B cell (primary cell): ENCODE measurements at regions not wholly inside any gene's neighbourhood (a gene's known extent, or its start where the extent isn't known, plus 50 kb on each side); places are given as distances from the start of the nearest gene placed in this dataset.

Experiments used
- ATAC-seq: fragments of 200-7000 bp; cut with Tn5 transposase; one replicate; pipeline ENCODE4 v1.10.0; 2021; ENCODE audit warnings: low read depth, mild to moderate bottlenecking, moderate number of reproducible peaks, moderate library complexity
- CTCF ChIA-PET: fragments of 350-600 bp; sonication (Branson Sonifier 250); formaldehyde crosslinking; loops from one replicate; lab custom pipeline; 2021; ENCODE audit warnings: antibody characterized with exemption, inconsistent platforms; lab: Charles Lee
- POLR2A ChIA-PET: fragments of 350-600 bp; sonication (Branson Sonifier 250); formaldehyde crosslinking; loops from one replicate; lab custom pipeline; 2021; ENCODE audit warnings: antibody characterized with exemption; lab: Charles Lee
- DNase-seq: peaks from one replicate; pipeline ENCODE4 v3.0.0; 2013
- H2AFZ ChIP-seq: 2 replicates; pipeline ENCODE4 v1.6.1; 2012; ENCODE audit warnings: mild to moderate bottlenecking, low read depth, low read length; ENCODE audit not compliant: insufficient read depth, poor library complexity, severe bottlenecking
- H3K27ac ChIP-seq, 2 donors: 1 replicate in 1 of 2; 2 replicates in 1 of 2; pipeline ENCODE4 v1.5.1; 2012 to 2013; ENCODE audit warnings: low read length in 2 of 2, mild to moderate bottlenecking in 2 of 2, moderate library complexity in 1 of 2
- H3K27me3 ChIP-seq, 4 experiments: fragments of 200-600 bp in 1 of 4; sonication (generic) in 1 of 4; replicated peaks in 1 of 4; 1 replicate in 2 of 4; 2 replicates in 2 of 4; pipeline versions ENCODE4 v1.6.1 to v1.7.0; 2013 to 2016; ENCODE audit warnings: low read length in 3 of 4, mild to moderate bottlenecking in 2 of 4, mixed read lengths in 1 of 4, moderate library complexity in 1 of 4; ENCODE audit not compliant: insufficient read depth in 4 of 4, control insufficient read depth in 3 of 4; ENCODE audit errors: control extremely low read depth in 1 of 4
- H3K36me3 ChIP-seq, 2 experiments: replicated peaks in 1 of 2; 1 replicate in 1 of 2; 2 replicates in 1 of 2; pipeline versions ENCODE4 v1.6.1 to v1.7.1; 2013; ENCODE audit warnings: low read length in 1 of 2; ENCODE audit not compliant: insufficient read depth in 2 of 2, control insufficient read depth in 1 of 2; ENCODE audit errors: control extremely low read depth in 1 of 2, extremely low read depth in 1 of 2
- H3K4me1 ChIP-seq, 2 donors: fragments of 200-600 bp in 1 of 2; sonication (generic) in 1 of 2; 1 replicate in 1 of 2; 2 replicates in 1 of 2; pipeline versions ENCODE4 v1.5.1 to v1.6.1; 2013 to 2017; ENCODE audit warnings: low read length in 2 of 2; ENCODE audit not compliant: control insufficient read depth in 2 of 2, insufficient read depth in 2 of 2
- H3K4me2 ChIP-seq: replicated peaks from 2 replicates; pipeline ENCODE3; 2012; ENCODE audit warnings: mild to moderate bottlenecking, low read depth, low read length; ENCODE audit not compliant: poor library complexity, severe bottlenecking
- H3K4me3 ChIP-seq, 5 experiments: fragments of 200-600 bp in 1 of 5; sonication (generic) in 1 of 5; 1 replicate in 3 of 5; 2 replicates in 2 of 5; pipeline versions ENCODE4 v1.5.1 to v1.7.0; 2011 to 2016; ENCODE audit warnings: low read length in 4 of 5, mild to moderate bottlenecking in 4 of 5, low read depth in 2 of 5, control low read depth in 1 of 5, moderate library complexity in 1 of 5; ENCODE audit not compliant: insufficient read depth in 1 of 5; ENCODE audit errors: control extremely low read depth in 1 of 5, extremely low read depth in 1 of 5
- H3K79me2 ChIP-seq: fragments of 200-600 bp; sonication (generic); one replicate; pipeline ENCODE4 v1.6.0; 2016; ENCODE audit warnings: low read length; ENCODE audit not compliant: control insufficient read depth, insufficient read depth
- H3K9ac ChIP-seq: fragments of 200-600 bp; sonication (generic); 2 replicates; pipeline ENCODE4 v1.6.1; 2017; ENCODE audit warnings: mild to moderate bottlenecking, low read length, moderate library complexity
- H3K9me3 ChIP-seq, 3 donors: one replicate each; pipeline versions ENCODE4 v1.6.1 to v1.7.1; 2013; ENCODE audit warnings: low read length in 2 of 3; ENCODE audit not compliant: control insufficient read depth in 2 of 3, insufficient read depth in 1 of 3; ENCODE audit errors: control extremely low read depth in 1 of 3
- H4K20me1 ChIP-seq: 2 replicates; pipeline ENCODE4 v1.6.0; 2012; ENCODE audit warnings: mild to moderate bottlenecking, low read length; ENCODE audit not compliant: insufficient read depth, control insufficient read depth, poor library complexity, severe bottlenecking
- H3K27ac Mint-ChIP-seq: one replicate; pipeline ENCODE4 v1.8.0; 2021; ENCODE audit warnings: mixed read lengths
- H3K27me3 Mint-ChIP-seq: one replicate; pipeline ENCODE4 v1.8.0; 2021; ENCODE audit warnings: mixed read lengths
- H3K4me1 Mint-ChIP-seq: one replicate; pipeline ENCODE4 v1.8.0; 2021; ENCODE audit warnings: mixed read lengths
- H3K4me3 Mint-ChIP-seq: one replicate; pipeline ENCODE4 v1.8.0; 2021; ENCODE audit warnings: mixed read lengths
- H3K9me3 Mint-ChIP-seq: one replicate; pipeline ENCODE4 v1.8.0; 2022; ENCODE audit warnings: mixed read lengths; ENCODE audit not compliant: insufficient read depth
- EZH2 ChIP-seq: IDR thresholded peaks from 2 replicates; pipeline ENCODE4 v1.6.1; 2012; ENCODE audit warnings: borderline replicate concordance, low read depth, mild to moderate bottlenecking, moderate library complexity, low read length; ENCODE audit not compliant: insufficient read depth, poor library complexity, severe bottlenecking
- WGBS: methylation state at CpG from one replicate; pipeline ENCODE4 v1.1.5; 2013; ENCODE audit warnings: missing lambda C conversion rate; ENCODE audit not compliant: insufficient coverage; 5-methylcytosine and 5-hydroxymethylcytosine counted together
- intact Hi-C: fragments of 100-400 bp; cut with micrococcal nuclease; formaldehyde crosslinking; loops from one replicate; pipeline ENCODE4 v1.10.0; 2022
- TF ChIP-seq, protein P1 (sequence below): fragments of 200-600 bp; IDR thresholded peaks from one replicate; pipeline ENCODE4 v1.8.0; 2022; ENCODE audit warnings: antibody characterized with exemption, mild to moderate bottlenecking

DNA sequence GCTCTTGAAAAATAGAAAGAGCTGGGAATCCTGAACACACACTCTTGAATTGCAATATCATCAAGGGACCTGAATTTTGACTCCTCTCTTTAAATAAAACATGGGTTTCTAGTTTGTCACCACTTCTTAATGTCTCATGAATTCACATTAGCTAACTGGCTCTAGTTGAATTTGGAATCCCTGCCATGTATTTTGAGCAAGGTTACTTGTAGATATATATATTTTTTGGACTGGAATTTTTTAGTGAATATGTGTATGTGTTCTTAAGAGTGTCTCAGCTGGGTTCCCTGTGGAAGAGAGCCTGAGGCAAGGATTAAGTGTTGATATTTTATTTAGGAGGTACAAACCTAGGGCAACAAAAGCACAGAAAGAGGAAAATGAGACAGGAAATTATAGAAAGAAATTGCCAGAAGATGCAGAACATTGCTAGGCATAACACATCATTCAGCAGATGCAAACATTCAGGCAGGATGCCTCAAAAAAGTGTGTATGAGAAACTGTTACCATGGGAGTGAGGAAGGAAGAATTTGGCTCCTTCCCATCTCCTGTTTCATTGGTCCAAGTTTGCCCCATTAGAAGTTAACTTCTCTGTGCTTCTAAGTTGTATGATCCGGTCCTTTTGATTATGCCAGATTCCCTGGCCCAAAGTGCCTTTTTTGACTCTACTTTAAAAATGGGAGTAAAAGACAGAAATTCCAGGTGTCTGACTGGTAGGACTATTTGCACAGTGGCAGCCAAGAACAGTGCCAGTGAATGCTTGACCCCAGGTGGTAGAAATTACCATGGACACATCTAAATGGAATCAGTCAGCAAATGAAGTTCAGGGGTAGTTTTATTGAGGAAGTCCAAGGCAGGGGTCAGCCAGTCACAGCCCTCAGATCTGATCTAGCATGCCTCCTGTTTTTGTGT lies 253.7 kb upstream of the TGFBR2 start:
- Histone ChIP-seq H3K4me2 (no peak overlapping the region), H3K9me3 (no peaks in the 10 kb centered on the region), H3K27ac (no peak overlapping the region), H4K20me1 (no peaks in the 10 kb centered on the region), H3K36me3 (no peaks in the 10 kb centered on the region), H3K4me1 (peaks cover 31 to 36% of the 10 kb centered on the region in 2 donors), H3K4me3 (no peak overlapping the region), H3K27me3 (peaks cover 0 to 19% (median 12%) of the 10 kb centered on the region in 4 experiments), H2AFZ (no peak overlapping the region), H3K79me2 (no peaks in the 10 kb centered on the region), H3K9ac (no peak overlapping the region)
- no peak overlapping the region for H3K4me3 Mint-ChIP-seq
- peaks cover 33% of the 10 kb centered on the region for H3K27me3 Mint-ChIP-seq
- DNase-seq (no peak), ATAC-seq (no peak)
- intact Hi-C loops = no loop called here
- WGBS = 100% methylated on average over 1 of the region's 1 CpG
- H3K27ac Mint-ChIP-seq = no peak overlapping the region
- peaks cover 34% of the 10 kb centered on the region for H3K4me1 Mint-ChIP-seq
- ChIA-PET POLR2A (no interaction called here), CTCF (interaction anchor here (0.7 to 2.2 kb wide), 4 partner anchors 8 to 303 kb away, joined by 3 to 5 read pairs (median 4); no protein-coding TSS in a partner anchor)
- TF ChIP-seq EZH2 = no peak
- TF ChIP-seq, protein P1, sequence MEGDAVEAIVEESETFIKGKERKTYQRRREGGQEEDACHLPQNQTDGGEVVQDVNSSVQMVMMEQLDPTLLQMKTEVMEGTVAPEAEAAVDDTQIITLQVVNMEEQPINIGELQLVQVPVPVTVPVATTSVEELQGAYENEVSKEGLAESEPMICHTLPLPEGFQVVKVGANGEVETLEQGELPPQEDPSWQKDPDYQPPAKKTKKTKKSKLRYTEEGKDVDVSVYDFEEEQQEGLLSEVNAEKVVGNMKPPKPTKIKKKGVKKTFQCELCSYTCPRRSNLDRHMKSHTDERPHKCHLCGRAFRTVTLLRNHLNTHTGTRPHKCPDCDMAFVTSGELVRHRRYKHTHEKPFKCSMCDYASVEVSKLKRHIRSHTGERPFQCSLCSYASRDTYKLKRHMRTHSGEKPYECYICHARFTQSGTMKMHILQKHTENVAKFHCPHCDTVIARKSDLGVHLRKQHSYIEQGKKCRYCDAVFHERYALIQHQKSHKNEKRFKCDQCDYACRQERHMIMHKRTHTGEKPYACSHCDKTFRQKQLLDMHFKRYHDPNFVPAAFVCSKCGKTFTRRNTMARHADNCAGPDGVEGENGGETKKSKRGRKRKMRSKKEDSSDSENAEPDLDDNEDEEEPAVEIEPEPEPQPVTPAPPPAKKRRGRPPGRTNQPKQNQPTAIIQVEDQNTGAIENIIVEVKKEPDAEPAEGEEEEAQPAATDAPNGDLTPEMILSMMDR = no peak
- H3K9me3 Mint-ChIP-seq = no peaks in the 10 kb centered on the region
